HG03045 (cell line): ENCODE measurements at regions not wholly inside any gene's neighbourhood (a gene's known extent, or its start where the extent isn't known, plus 50 kb on each side); places are given as distances from the start of the nearest gene placed in this dataset.
"Not testable (repeated sequence)": the region's sequence is repeated elsewhere in the genome, so short reads cannot be mapped to it uniquely, and the experiment has no call there.

ENCODE experiments used
- ATAC-seq: cut with Tn5 transposase; IDR thresholded peaks from one replicate; pipeline ENCODE4 v1.9.1; 2021; ENCODE audit warnings: mild to moderate bottlenecking, moderate library complexity; ENCODE audit not compliant: unreplicated experiment

DNA sequence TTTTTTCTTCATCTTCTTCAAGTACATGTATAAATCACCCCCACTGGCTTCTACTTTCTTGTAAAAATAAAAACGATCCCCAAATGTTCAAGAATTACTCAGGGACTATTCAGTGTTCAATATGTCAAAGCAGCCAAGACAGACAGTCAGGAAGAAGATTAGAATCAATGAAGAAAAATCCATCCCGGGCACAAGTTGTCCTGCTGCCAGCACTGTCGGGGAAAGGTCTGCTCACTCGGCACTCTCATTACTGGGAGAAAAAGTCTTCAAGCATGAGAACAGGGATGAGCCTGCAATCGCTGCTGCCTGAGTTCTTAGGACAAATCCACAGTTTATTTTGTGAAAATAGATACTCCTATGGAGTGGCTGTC is 482.8 kb upstream of the KLHL29 start:
- ATAC-seq = no peak

DNA sequence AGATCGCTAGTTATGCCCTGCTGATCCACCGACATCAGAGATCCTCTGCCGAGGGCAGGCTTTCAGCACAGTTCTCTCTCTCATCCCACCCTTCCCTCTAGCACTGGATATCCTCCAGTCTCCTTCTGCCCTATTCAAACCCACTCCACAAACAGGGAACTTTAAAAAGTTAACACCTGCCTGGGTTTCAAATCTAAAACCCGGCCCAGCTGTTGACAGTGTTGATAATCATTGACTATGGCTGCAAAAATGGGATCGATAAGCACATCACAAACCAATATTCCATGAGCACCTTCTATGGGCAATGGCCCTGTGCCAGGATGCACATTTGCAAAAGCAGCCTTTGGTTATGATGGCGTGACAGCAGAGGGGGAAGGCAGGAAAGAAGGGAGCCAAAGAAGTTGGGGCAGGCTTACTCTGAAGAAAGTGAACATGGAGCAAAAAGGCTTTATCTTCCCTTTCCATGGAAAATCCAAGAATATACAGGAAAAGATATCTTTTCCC is 482.3 kb upstream of the KLHL29 start:
- no peak for ATAC-seq

DNA sequence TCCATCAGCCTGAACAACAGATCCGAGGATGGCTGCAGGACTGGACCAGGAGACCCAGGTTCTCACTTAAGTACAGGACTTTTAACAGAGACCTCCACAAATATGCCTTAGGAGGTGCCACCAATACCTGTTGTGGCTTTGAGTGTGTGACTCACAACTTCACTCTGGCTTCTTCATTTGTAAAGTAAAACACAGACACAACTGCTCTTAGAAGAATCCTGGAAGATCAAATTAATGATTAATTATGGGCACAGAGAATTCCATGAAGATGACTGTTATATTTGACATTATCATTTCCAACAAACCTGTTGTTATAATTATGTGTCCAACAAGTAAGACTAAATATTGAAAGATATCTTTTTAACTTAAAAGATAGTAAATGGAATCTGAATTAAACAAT is 481.4 kb upstream of the KLHL29 start:
- no peak for ATAC-seq

DNA sequence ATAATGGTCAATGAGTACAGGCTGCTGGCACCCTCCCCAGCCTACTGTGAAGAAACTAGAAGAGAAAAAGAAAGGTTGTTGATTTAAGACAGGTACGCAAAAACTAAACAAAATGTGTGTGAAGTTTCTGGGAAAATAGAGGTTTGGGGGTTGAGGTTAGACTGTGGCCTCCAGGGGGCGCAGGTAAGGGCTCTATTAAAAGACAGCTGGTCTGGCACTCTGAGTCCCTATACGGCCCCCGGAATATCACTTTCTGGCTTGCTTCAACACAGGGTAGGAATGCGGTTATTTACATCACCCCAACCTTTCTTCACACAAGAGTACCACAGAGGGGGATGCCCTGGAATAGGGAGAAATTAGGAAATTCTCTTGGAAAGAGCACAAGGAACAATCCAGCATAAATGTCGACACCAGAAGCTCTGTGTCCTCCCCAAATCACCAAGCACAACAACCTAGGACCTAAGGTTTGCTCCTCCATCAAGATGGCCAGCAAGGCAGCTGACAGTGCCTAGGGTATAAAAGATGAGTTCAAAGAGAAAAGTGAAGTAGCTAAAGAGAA is 480.8 kb upstream of the KLHL29 start:
- ATAC-seq = no peak

DNA sequence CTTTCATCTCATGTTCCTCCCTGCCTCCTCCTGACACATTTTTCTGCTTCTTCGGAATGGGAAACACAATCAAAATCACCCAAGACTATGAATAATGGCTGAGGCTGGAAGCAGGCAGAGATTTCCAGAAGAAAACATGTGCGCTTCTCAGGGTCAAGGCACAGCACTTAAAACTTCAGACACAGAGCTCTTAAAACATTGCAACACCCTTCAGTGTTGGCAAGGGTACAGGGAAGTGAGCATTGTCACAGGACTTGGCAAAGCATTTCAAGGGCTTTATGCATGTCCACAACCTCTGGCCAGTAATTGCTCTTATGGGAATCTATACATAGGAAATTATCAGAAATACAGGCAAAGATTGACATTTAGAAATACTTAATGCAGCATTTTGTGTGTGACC is 477.6 kb upstream of the KLHL29 start:
- no peak for ATAC-seq

DNA sequence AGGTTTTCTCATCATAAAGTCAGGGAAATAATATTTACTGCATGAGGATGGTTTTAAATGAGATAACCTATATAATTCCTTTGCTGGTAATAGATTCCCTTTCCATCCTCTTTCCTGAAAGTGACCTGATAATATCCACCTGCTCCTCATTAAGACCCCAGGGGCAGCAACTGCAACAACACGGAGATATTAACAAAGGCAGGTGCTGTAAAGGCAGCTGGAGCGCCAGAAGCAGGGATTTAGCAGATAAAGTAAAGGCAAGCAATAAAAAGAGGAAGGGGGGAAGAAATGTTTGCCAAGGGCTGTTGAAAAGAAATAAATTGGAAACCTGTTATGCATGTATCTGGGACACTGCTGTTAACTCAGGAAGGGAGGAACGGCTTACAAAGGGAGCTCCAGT is 472.6 kb upstream of the KLHL29 start:
- ATAC-seq = no peak

DNA sequence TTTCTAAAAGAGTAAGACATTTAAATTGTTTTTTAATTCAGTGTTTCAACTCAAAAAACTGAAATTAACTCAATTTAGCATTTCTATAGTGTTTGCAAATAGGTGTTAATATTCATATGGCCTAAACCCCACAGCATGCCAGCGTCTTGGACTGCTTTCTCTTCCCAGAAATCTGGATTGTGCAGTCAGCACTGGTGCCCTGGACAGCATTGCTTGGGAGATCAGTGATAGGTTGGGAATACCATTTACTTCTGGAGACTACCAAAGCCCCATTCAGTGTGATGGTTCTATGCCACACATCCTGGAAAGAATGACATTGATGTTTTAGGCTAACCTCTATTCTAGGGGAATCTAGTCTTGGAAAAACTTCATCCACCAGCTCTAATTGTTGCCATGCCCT is 455.0 kb upstream of the KLHL29 start:
- no peak for ATAC-seq

DNA sequence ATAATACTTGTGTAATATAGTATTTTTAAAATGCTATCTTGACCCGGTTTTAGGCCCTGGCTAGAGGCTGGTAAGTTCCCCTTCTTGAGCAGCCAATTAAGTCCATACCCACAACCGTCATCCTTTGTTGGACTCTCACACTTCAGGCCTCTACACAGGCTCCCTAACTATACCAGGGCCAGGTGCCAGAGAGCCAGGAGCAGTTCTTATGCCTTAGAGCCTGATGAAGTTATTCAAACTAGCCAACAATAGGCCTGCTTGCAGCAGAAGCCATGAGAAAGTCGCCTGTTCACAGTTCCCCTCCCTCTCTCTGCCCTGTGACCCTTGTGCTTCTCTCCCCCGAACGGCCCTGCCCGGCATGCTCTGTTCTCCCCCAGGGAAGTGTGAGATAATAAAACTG is 454.2 kb upstream of the KLHL29 start:
- ATAC-seq = no peak

DNA sequence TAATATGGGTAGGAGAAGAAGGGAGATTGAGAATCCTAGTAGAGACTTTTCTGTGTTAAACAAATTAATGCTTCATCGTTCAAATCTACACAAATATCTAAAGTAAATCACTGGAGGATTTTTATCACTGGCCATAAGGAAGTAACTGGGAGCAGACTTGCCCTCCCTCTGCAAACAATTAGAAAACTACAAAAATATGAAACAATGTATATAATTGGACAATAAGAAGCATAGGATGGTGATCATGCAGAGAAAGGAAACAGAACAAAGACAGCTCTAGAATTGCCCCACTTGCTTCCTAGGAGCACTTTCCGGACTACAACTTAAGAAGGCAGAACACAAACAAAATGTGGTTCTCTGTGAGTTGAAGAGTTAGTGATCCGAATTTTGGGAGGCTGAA is 452.7 kb upstream of the KLHL29 start:
- no peak for ATAC-seq

DNA sequence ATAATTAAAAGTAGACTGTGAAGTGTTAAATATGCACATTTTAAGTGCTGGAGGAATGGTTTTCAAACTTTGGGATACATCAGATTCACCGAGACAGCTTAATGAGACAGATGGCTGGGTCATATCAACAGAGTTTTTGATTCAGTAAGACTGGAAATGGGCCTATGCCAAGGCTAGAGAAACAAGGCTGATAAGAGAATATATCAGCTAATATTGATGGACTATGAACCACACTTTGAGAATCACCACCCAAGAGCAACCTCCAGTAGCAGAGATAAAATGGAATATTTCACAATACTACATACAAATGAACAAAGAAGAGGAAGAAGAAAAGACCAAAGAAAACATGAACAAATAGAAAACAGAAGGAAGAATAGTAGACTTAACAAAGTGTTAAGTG is 450.2 kb upstream of the KLHL29 start:
- ATAC-seq = no peak

DNA sequence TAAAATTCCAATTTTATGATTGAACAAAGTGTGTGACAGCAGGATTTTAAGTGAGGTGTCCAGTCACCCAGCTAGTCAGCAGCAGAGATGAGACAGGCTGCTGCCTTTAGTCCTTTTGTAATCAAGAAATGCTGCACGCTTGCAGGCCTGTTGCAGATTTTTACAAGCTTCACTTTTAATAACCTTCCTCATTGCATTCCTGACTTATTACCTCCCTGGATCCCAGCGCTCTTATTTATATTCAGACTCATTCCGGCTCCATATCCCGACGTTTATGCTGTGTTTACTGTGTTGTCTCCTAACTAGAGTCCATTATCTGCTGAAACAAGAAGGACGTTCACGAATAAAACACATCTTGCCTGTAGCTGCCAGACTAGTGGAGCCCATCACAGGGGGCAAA is 442.5 kb upstream of the KLHL29 start:
- no peak for ATAC-seq

DNA sequence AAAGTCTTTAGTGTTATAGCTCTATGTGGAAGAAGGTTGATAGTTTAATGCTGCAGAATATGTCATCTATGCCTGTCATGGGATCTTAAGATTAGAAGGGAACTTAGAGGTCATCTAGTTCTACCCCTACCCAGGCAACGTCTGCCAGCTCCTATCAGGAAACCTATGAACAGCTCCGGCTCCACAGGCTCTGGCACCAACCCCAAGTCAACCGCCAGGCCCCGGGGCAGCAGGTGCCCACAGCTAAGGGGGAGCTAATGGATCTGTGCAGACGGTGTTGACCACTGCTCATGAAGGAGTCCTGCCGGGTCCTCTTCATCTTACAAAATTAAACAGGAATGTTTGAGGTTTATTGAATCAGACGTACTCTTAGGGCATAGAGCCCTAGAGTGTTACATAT is 440.8 kb upstream of the KLHL29 start:
- ATAC-seq = no peak

DNA sequence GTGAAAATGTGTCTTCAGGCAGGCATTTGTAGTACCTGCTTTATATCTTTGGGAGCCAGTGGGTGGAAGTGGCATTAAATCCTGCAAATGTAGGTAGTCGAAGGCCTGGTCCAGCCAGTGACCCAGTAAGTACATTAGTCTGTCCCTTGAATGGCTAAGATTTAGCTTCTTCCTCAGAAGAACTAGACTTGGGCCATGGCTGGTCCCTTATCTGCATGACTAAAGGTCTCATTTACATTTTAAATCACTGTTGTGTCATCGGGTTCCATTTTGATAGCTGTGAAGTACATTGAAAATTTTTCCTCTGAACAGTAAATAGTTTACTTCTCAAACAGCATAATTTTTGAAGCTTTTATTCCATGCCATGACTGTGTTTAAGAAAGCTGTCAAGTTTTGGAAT is 438.4 kb upstream of the KLHL29 start:
- ATAC-seq = no peak

DNA sequence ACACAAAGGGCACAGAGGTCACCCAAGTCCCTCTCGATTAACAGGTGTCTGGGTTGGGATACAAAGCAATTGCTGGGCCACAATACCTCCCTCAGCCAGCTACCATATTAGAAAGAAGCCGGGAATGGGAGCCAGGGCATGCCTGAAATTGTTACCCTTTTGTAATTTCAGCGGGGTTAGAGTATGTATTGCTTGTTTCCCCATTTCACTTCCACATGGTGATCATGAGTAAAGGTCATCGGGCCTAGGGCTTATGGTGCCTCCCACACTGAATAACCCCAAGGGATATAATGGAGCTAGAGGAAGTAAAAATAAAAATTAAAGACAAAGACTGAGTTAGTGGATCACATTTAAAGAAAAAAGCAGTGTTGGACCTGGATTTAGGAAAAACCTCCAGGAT is 437.2 kb upstream of the KLHL29 start:
- no peak for ATAC-seq

DNA sequence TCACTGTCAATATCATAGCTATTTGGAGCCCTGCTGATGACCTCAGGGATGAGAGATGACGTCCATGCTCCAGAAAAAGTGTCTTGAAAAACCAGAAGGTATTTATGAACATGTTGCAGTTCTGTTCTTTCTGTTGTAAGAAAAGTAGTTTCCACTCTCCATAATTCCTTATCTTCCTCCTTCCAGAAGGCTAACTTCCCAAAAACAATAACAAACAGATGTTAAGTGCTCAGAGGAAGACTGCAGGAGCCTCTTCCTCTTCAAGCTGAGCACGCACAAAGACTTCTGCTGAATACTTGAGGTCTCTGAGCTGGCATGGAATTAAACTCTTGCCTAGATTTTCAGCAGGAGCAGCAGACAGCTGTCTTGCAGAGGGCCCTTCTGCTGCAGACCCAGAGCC is 434.5 kb upstream of the KLHL29 start:
- no peak for ATAC-seq

DNA sequence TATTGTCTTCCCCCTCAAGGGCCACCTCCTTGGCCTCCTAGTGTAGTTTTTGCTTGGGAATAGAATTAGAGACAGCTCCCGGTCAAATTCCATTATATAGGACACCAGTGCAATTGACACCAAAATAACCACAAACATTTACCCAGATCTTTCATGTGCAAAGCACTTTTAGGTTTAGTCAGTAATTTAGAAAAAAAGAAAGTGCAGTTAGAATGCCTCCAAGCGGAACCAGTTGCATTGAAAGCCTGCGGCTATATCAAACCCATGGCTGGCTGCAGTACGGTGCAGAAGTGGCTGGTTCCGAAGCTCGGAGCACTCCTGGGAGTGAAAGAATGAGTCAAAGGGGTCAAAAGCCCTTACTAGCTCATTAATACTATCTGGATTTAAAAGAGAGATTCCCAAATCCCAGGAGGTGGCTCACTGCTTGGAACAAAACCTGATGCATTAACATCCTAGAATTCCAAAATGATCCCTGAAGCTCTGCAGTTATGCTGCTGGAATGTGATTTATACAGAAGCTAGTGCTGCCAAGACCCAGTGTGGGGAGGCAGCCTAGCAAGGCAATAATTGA is 432.2 kb upstream of the KLHL29 start:
- no peak for ATAC-seq

DNA sequence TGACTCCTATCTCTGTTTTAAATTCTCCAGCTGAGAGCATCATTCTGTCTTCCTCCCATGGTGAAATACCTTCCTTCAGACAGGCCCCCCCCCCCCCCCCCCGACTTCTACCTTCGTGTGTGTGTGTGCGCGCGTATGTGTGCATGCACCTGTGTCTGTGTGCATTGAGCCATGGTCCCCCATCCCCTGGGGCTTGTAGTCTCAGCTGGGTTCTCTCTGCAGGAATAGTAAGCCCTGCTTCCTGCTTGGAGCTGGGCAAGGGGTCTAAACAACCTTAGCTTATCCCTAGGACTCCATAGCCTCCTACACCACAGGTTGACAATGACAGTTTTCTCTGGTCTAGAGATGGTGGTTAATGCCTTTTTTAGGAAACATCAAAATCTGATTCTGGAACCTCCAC is 427.5 kb upstream of the KLHL29 start:
- no peak for ATAC-seq

DNA sequence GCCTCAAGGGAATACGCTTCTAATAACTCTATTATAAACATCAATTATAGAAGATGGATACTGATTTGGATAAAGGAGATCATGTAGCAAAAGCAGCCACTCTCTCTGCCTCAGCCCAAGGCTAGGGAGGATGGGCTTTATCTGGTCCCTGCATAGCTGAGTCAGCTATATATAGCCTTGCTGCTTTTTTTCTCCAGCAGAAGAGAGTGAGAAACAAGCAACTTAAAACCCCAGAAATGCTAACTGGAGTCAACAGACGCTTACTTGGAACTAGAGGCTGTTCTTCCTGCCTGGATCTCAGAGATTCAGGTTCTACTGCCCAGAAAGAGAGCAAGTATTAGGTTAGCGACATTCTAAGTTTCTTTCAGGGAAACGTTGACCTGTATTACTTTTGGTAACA is 426.7 kb upstream of the KLHL29 start:
- no peak for ATAC-seq

DNA sequence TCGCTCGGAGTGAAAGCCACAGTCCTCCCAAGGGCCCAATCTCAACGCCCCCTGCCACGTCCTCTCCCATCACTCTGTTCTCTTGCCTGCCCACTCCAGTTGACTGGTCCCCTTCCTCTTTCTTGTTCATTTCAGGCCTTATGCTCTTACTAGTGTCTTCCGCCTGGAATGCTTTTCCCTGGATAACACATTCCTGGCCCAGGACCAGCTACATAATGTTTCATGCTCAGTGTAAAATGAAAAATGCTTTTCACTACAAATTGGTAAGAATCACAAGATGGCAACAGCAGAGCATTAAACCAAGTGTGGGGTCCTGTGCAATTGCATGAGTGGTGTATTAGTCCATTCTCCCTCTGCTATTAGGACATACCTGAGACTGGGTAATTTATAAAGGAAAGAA is 417.2 kb upstream of the KLHL29 start:
- ATAC-seq = no peak

DNA sequence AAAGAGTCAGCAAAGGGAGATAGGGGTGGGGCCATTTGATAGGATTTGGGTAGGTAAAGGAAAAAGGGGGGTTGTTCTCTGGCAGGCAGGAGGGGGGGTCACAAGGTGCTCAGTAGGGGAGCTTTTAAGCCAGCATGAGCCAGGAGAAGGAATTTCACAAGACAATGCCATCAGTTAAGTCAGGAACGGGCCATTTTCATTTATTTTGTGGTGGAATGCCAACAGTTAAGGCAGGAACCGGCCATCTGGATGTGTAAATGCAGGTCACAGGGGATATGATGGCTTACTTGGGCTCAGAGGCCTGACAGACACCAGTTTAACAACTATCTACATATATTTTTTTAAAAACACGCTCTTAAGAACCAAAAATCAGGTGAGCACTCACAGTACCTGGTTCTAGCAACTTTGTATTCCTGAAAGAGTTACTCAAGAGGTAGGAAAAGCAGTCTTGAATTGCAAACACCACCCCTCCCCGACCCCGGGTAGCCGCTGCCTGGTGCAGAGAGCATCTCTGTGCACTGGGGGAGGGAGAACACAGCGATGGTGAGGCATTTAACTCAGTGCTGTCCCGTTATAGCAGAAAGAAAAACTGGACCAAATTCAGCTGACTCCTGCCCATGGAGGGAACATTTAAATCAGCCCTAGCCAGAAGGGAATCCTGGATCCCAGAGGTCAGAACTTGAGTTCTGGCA is 414.5 kb upstream of the KLHL29 start:
- no peak for ATAC-seq

DNA sequence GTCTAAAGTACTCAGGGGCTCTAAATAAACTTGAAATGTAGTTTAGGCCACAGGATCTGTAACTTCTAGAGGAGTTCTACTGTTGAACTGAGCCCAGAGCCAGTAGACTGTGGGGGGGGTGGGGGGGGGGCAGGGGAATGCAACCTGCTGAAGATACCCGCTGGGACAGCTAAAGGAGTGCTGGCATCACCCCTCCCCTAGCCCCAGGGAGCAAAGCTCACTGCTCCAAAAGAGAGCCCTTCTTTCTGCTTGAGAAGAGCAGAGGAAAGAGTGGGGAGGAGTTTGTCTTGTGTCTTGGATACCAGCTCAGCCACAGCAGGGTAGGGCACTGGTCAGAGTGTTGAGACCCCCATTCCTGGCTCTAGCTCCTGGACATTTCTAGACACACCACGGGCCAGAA is 414.0 kb upstream of the KLHL29 start:
- no peak for ATAC-seq

DNA sequence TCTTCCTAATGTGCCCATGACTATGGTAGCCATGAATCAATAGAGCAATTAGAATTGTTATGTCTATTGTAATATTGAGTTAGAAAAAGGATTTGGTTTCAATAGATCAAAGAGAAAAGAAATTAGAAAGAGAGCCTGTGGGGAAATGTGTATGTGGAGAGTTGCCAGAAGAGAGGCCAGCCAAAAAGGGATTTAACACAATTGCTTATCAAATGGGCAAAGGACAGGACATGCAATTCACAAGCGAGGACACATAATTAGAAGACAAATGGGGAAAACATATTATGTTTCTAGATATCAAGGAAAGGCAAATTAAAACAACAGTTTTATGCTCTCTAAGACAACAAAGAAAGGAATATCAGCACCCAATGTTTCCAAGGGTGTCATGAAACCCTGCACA is 403.2 kb upstream of the KLHL29 start:
- no peak for ATAC-seq

DNA sequence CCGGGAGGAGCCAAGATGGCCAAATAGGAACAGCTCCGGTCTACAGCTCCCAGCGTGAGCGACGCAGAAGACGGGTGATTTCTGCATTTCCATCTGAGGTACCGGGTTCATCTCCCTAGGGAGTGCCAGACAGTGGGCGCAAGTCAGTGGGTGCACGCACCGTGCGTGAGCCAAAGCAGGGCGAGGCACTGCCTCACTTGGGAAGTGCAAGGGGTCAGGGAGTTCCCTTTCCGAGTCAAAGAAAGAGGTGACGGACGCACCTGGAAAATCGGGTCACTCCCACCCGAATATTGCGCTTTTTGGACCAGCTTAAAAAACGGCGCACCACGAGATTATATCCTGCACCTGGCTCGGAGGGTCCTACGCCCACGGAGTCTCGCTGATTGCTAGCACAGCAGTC is 400.8 kb upstream of the KLHL29 start:
- ATAC-seq = not testable (repeated sequence)
